ENCODE measurements at regions not wholly inside any gene's neighbourhood (a gene's known extent, or its start where the extent isn't known, plus 50 kb on each side); places are given as distances from the start of the nearest gene placed in this dataset.

- no peak overlapping the region for H3K4me3 ChIP-seq
- WGBS, 2 donors, result 57 to 76% methylated on average over 13 of the region's 13 CpGs
- no peaks in the 10 kb centered on the region for H3K27me3 ChIP-seq
- H3K4me1 ChIP-seq, result peaks cover 0 to 29% (median 24%) of the 10 kb centered on the region in 4 donors
- intact Hi-C loops (cut with DNase I), result loop anchor here (10.0 kb wide), 1 partner anchor 90 kb away; no protein-coding TSS in a partner anchor
- peak; percentile 81 for DNase-seq
- no peaks in the 10 kb centered on the region for H3K36me3 ChIP-seq
- no peak overlapping the region for H3K27ac ChIP-seq
- TF ChIP-seq POLR2AphosphoS5 (IDR thresholded peaks at IDR 0.05), result peak in 3 of 4 donors; percentile 22 to 51 (median 39)
- TF ChIP-seq CTCF (IDR thresholded peaks at IDR 0.05), result no peak
- TF ChIP-seq EP300 (IDR thresholded peaks at IDR 0.05), result no peak
- TF ChIP-seq POLR2A (IDR thresholded peaks at IDR 0.05), result no peak
- no peaks in the 10 kb centered on the region for H3K9me3 ChIP-seq
These were observed 116.9 kb upstream of the NGF start for GRCh38 chr1:115454837-115455511.

GRCh38 chr1:115453666-115454065 lies 115.6 kb upstream of the NGF start:
- 88 to 93% methylated on average over 2 of the region's 2 CpGs for whole genome bisulfite sequencing, 2 donors
- H3K9me3 ChIP-seq, result no peaks in the 10 kb centered on the region
- intact Hi-C loops (cut with DNase I), result loop anchor here (10.0 kb wide), 1 partner anchor 89 kb away; no protein-coding TSS in a partner anchor

GRCh38 chr1:115452600-115453329 lies 114.7 kb upstream of the NGF start:
- no peak for DNase-seq
- H3K9me3 ChIP-seq, result no peaks in the 10 kb centered on the region
- H3K36me3 ChIP-seq, result no peaks in the 10 kb centered on the region
- H3K27ac ChIP-seq, result no peak overlapping the region
- intact Hi-C loops (cut with DNase I), result loop anchor here (10.0 kb wide), 1 partner anchor 88 kb away; no protein-coding TSS in a partner anchor
- no peaks in the 10 kb centered on the region for H3K27me3 ChIP-seq
- peaks cover 0 to 33% (median 24%) of the 10 kb centered on the region in 4 donors for H3K4me1 ChIP-seq
- no peak overlapping the region for H3K4me3 ChIP-seq
- 90 to 91% methylated on average over 6 of the region's 6 CpGs for WGBS, 2 donors
- no peak for TF ChIP-seq POLR2AphosphoS5 (IDR thresholded peaks at IDR 0.05)
- TF ChIP-seq CTCF (IDR thresholded peaks at IDR 0.05), result no peak
- TF ChIP-seq EP300 (IDR thresholded peaks at IDR 0.05), result no peak
- TF ChIP-seq POLR2A (IDR thresholded peaks at IDR 0.05), result no peak

More at GRCh38 chr1:115453666-115454065, 115.6 kb upstream of the NGF start:
- no peak overlapping the region for H3K27ac ChIP-seq
- no peak for TF ChIP-seq CTCF (IDR thresholded peaks at IDR 0.05)
- no peak for TF ChIP-seq EP300 (IDR thresholded peaks at IDR 0.05)
- no peak for TF ChIP-seq POLR2A (IDR thresholded peaks at IDR 0.05)
- no peak for TF ChIP-seq POLR2AphosphoS5 (IDR thresholded peaks at IDR 0.05)
- H3K36me3 ChIP-seq, result no peaks in the 10 kb centered on the region
- no peak overlapping the region for H3K4me3 ChIP-seq
- DNase-seq, result no peak
- H3K27me3 ChIP-seq, result no peaks in the 10 kb centered on the region
- H3K4me1 ChIP-seq, result peaks cover 0 to 29% (median 24%) of the 10 kb centered on the region in 4 donors

GRCh38 chr1:115450501-115451040 lies 112.5 kb upstream of the NGF start:
- H3K27ac ChIP-seq, result no peak overlapping the region
- 70 to 77% methylated on average over 6 of the region's 6 CpGs for WGBS, 2 donors

More at GRCh38 chr1:115450501-115451040, 112.5 kb upstream of the NGF start:
- H3K4me3 ChIP-seq, result no peak overlapping the region
- intact Hi-C loops (cut with DNase I), result loop anchor here (10.0 kb wide), 1 partner anchor 86 kb away; no protein-coding TSS in a partner anchor
- TF ChIP-seq POLR2AphosphoS5 (IDR thresholded peaks at IDR 0.05) (no peak), EP300 (IDR thresholded peaks at IDR 0.05) (no peak), POLR2A (IDR thresholded peaks at IDR 0.05) (no peak), CTCF (IDR thresholded peaks at IDR 0.05) (no peak)
- H3K36me3 ChIP-seq, result no peaks in the 10 kb centered on the region
- peaks cover 0 to 20% (median 12%) of the 10 kb centered on the region in 4 donors for H3K4me1 ChIP-seq
- no peaks in the 10 kb centered on the region for H3K27me3 ChIP-seq
- no peak for DNase-seq
- H3K9me3 ChIP-seq, result no peaks in the 10 kb centered on the region
